Dendritic cell treated with granulocyte-macrophage colony-stimulating factor and Interleukin-4, amounts not matched to agents 40 ng/mL and 50 ng/mL, for 4 days (primary cell): ENCODE measurements at regions not wholly inside any gene's neighbourhood (a gene's known extent, or its start where the extent isn't known, plus 50 kb on each side); places are given as distances from the start of the nearest gene placed in this dataset.

Experiments used
- H3K27ac Mint-ChIP-seq: one replicate; pipeline ENCODE4 v1.8.0; 2022; ENCODE audit warnings: mild to moderate bottlenecking, mixed read lengths
- H3K27me3 Mint-ChIP-seq: one replicate; pipeline ENCODE4 v1.8.0; 2022; ENCODE audit warnings: mild to moderate bottlenecking, mixed read lengths
- H3K36me3 Mint-ChIP-seq: one replicate; pipeline ENCODE4 v1.8.0; 2022; ENCODE audit warnings: low read depth, mixed read lengths
- H3K4me1 Mint-ChIP-seq: one replicate; pipeline ENCODE4 v1.8.0; 2022; ENCODE audit warnings: low read depth, mixed read lengths
- H3K4me3 Mint-ChIP-seq: one replicate; pipeline ENCODE4 v1.8.0; 2022; ENCODE audit warnings: mild to moderate bottlenecking, moderate library complexity, mixed read lengths
- H3K9me3 Mint-ChIP-seq: one replicate; pipeline ENCODE4 v1.8.0; 2022; ENCODE audit warnings: mixed read lengths
- intact Hi-C: fragments of 100-400 bp; cut with micrococcal nuclease; formaldehyde crosslinking; loops from one replicate; pipeline ENCODE4 v1.15.0; 2022

DNA sequence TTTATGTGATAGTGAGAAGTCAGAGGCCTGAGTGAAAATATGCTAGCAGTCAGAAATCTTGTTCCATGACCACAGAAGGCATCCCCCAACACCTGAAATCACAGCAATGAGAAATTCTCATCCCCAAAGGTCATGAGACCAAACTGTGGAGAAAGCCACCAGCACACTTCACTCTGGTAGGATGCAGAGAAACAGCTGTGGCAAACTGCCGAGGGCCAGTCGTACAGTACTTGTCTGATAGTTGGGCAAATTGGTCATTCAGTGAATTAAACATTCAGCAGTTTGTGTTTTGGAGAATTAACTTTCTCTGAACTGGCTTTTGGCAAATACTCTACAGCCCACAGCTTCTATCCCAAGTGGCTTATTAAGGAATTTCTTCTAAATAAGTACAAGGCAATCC lies 117.2 kb downstream of the TSN start:
- H3K27ac Mint-ChIP-seq: no peak overlapping the region
- no peaks in the 10 kb centered on the region for H3K27me3 Mint-ChIP-seq
- intact Hi-C loops: no loop called here
- H3K9me3 Mint-ChIP-seq: no peaks in the 10 kb centered on the region
- H3K4me3 Mint-ChIP-seq: no peak overlapping the region
- no peaks in the 10 kb centered on the region for H3K4me1 Mint-ChIP-seq
- H3K36me3 Mint-ChIP-seq: no peaks in the 10 kb centered on the region

DNA sequence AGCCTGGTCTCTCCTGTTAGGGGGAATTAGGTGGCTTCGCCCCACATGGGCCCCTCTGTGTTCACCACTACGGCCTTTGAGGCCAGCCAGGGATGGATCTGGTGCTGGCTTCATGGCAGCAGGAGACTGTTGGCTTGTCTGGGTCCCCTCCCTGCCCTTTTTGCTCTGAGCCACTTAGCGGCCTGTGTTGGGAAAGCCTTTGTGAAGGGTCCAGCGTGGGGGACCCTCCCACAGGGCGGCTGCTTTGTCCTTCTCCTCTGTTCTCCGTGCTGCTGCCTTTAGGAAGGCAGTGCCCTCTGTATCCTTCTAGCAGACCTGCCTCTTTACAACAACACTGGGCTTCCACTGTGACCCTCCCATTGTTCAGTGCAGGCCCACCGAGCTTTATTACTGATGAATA lies 118.4 kb downstream of the TSN start:
- H3K4me1 Mint-ChIP-seq: no peaks in the 10 kb centered on the region

DNA sequence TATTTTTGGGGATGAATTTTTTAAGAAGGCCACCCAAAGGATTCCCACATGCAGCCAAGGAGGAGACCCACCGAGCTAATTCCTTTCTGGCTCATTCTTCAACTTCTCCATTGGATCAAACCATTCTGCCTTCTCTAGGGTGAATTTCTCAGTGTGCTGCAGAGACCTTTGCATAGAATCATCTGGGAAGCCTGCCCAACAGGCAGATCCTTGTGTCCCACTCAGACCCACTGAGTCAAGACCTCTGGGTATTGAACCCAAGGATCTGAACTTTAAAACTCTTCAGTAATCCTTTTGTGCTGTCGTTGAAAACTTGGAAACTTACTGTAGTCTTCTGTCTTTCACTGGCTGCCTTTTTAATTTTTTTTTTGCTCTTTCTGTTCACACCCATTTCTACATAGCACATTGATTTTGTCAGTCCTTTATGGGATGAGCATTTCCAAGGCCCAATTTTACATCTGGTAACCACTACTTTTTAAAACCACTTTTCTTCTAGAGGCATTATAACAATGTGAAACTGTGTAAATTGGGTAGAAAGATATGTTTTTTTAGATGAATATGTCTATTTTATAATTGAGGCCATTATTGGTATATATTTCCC lies 120.2 kb downstream of the TSN start:
- no peaks in the 10 kb centered on the region for H3K9me3 Mint-ChIP-seq
- H3K27me3 Mint-ChIP-seq: peaks cover 1% of the 10 kb centered on the region
- intact Hi-C loops: no loop called here
- H3K27ac Mint-ChIP-seq: no peak overlapping the region
- H3K36me3 Mint-ChIP-seq: no peaks in the 10 kb centered on the region
- no peaks in the 10 kb centered on the region for H3K4me1 Mint-ChIP-seq
- H3K4me3 Mint-ChIP-seq: no peak overlapping the region

More for the DNA sequence above, 118.4 kb downstream of the TSN start:
- no peak overlapping the region for H3K27ac Mint-ChIP-seq
- H3K9me3 Mint-ChIP-seq: no peaks in the 10 kb centered on the region
- intact Hi-C loops: no loop called here
- H3K36me3 Mint-ChIP-seq: no peaks in the 10 kb centered on the region
- peaks cover 1% of the 10 kb centered on the region for H3K27me3 Mint-ChIP-seq
- no peak overlapping the region for H3K4me3 Mint-ChIP-seq

DNA sequence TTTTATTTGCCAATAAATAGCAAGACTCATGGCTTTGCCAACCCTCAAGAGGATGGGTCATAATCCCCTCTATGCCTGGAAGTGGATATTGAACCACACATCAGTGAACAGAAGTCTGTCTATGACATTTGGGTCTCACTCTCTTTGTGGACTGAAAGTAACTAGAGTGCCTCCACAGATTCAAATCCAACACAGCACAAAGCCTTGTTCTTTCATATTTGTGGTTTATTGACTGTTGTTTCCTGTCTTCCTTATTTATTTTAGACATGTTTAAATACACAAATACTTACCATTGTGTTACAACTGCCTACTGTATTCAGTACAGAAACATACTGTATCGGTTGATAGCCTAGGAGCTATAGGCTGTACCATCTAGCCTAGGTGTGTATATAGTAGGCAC lies 121.9 kb downstream of the TSN start:
- intact Hi-C loops: no loop called here
- peaks cover 1% of the 10 kb centered on the region for H3K27me3 Mint-ChIP-seq
- no peak overlapping the region for H3K27ac Mint-ChIP-seq
- no peak overlapping the region for H3K4me3 Mint-ChIP-seq
- H3K9me3 Mint-ChIP-seq: no peaks in the 10 kb centered on the region
- no peaks in the 10 kb centered on the region for H3K36me3 Mint-ChIP-seq
- no peaks in the 10 kb centered on the region for H3K4me1 Mint-ChIP-seq

DNA sequence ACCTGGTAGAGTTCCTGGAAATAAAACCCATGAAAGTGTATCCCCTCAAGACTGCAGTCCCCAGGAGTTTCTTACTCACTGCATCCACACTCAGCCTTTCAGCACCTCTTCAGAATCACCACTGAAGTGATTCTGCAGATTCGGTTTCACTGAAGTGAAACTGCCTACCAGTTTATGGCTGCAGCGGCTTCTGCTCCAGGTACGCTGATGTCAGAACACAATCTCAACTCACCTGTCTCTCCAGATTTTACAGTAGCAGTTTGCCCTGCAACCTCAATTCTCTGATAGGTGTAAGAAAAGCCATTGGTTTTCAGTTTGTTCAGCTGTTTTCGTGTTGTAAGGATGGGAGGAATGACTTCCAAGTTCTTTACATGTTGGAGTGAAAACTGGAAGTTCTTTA lies 124.8 kb downstream of the TSN start:
- no peaks in the 10 kb centered on the region for H3K36me3 Mint-ChIP-seq
- peaks cover 3% of the 10 kb centered on the region for H3K27me3 Mint-ChIP-seq
- H3K4me1 Mint-ChIP-seq: no peaks in the 10 kb centered on the region
- H3K27ac Mint-ChIP-seq: no peak overlapping the region
- intact Hi-C loops: no loop called here
- H3K4me3 Mint-ChIP-seq: no peak overlapping the region
- no peaks in the 10 kb centered on the region for H3K9me3 Mint-ChIP-seq

DNA sequence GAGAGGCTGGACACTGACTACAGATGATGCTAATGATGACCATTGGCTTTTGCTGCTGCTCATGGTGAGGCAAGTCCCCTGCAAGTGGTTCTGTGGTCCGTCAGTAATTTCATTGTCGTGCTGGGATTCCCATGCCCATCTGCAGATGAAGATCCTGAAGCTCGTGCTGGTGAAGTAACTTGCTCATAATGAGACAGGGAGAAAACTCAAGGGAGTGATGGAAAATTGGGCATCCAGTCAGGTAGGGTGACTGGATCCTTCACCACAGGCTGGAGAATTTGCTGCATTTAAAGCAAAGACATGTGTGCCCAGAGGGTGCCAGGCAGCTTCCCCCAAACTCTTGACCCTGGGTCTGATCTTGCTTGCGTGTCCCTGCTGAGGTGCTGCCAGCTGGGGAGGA lies 125.6 kb downstream of the TSN start:
- no peaks in the 10 kb centered on the region for H3K9me3 Mint-ChIP-seq
- H3K4me3 Mint-ChIP-seq: no peak overlapping the region
- no peak overlapping the region for H3K27ac Mint-ChIP-seq
- intact Hi-C loops: no loop called here
- no peaks in the 10 kb centered on the region for H3K36me3 Mint-ChIP-seq
- peaks cover 3% of the 10 kb centered on the region for H3K27me3 Mint-ChIP-seq
- H3K4me1 Mint-ChIP-seq: no peaks in the 10 kb centered on the region

DNA sequence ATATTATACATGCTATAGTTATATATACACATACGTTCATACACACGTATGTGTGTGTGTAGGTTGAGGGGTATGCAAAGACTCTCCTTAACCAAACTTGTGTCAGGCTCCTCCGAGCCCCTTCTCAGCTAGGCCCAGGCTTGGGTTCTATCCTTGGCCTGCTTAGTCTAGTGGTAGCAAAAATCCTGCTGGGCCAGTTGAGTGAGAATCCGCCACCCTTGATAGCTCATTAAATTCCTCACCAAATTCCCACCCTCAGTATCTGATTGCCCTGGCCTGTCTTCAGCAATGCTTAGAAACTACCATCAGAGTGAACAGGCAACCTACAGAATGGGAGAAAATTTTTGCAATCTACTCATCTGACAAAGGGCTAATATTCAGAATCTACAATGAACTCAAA lies 126.5 kb downstream of the TSN start:
- H3K27ac Mint-ChIP-seq: no peak overlapping the region
- intact Hi-C loops: no loop called here

DNA sequence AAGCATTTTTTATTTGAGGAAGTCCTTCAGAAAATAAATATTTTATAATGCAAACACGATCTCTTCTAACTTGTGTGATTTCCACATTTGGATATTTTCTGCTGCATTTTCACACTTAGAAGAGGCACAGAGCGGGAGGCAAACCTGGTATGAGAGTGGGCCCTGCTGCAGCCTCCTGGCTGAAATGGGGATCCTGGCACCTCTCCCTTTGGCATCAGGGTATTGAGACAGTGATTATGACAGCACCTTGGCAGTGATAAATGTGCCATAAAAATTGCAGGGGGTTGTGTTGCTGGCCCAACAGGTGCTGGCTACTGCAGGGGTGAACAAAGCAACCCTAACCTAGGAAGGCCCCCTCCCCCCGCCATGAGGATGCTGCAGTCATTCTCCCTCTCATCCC lies 128.6 kb downstream of the TSN start:
- H3K4me3 Mint-ChIP-seq: no peak overlapping the region
- no peak overlapping the region for H3K27ac Mint-ChIP-seq
- no peaks in the 10 kb centered on the region for H3K36me3 Mint-ChIP-seq
- H3K4me1 Mint-ChIP-seq: no peaks in the 10 kb centered on the region
- intact Hi-C loops: no loop called here
- H3K9me3 Mint-ChIP-seq: no peaks in the 10 kb centered on the region
- H3K27me3 Mint-ChIP-seq: peaks cover 1% of the 10 kb centered on the region

More for the DNA sequence above, 126.5 kb downstream of the TSN start:
- Mint-ChIP-seq H3K9me3 (no peaks in the 10 kb centered on the region), H3K4me3 (no peak overlapping the region), H3K36me3 (no peaks in the 10 kb centered on the region), H3K27me3 (peaks cover 3% of the 10 kb centered on the region), H3K4me1 (no peaks in the 10 kb centered on the region)

DNA sequence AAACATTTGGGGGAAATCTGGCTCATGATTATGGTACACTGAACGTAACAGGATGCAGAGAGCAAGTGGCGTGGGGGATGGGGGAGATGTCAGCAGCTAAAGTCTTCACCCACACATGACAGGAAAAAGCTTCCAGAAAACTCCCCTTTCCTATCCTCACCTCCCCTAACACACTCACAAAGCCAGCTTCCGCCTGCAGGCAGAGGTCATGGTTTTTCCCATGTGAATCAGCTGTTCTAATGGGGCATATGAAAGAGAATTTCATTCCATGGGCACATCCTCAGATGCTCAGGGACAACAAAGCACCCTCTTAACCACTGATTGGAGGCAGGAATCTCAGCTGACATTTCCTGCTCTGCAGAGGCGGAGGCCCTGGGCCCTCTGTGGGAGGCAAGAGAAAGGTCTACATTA lies 129.1 kb downstream of the TSN start:
- intact Hi-C loops: no loop called here
- H3K36me3 Mint-ChIP-seq: no peaks in the 10 kb centered on the region
- no peak overlapping the region for H3K4me3 Mint-ChIP-seq

DNA sequence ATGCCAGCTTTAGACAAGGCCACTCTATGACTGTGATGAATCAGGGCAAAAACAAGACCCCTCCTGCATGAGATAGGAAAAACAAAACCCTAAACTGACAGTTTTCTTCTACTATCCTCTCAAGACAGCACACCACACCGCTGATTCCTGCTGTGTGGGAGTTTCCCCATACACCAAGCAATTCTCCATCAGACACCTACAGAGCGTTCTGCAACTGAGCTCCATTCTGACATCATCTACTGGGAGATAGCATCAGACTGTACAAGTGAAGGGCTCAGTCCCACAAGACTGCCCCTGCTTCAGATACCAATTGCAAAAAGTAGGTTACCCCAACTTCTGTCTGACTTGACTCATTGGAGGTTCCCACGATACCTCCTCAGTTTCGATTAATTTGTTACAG lies 130.6 kb downstream of the TSN start:
- Mint-ChIP-seq H3K4me3 (no peak overlapping the region), H3K9me3 (no peaks in the 10 kb centered on the region), H3K27ac (no peak overlapping the region), H3K4me1 (no peaks in the 10 kb centered on the region), H3K36me3 (no peaks in the 10 kb centered on the region), H3K27me3 (peaks cover 1% of the 10 kb centered on the region)
- intact Hi-C loops: no loop called here

More for the DNA sequence above, 129.1 kb downstream of the TSN start:
- Mint-ChIP-seq H3K4me1 (no peaks in the 10 kb centered on the region), H3K27me3 (peaks cover 1% of the 10 kb centered on the region), H3K27ac (no peak overlapping the region), H3K9me3 (no peaks in the 10 kb centered on the region)

DNA sequence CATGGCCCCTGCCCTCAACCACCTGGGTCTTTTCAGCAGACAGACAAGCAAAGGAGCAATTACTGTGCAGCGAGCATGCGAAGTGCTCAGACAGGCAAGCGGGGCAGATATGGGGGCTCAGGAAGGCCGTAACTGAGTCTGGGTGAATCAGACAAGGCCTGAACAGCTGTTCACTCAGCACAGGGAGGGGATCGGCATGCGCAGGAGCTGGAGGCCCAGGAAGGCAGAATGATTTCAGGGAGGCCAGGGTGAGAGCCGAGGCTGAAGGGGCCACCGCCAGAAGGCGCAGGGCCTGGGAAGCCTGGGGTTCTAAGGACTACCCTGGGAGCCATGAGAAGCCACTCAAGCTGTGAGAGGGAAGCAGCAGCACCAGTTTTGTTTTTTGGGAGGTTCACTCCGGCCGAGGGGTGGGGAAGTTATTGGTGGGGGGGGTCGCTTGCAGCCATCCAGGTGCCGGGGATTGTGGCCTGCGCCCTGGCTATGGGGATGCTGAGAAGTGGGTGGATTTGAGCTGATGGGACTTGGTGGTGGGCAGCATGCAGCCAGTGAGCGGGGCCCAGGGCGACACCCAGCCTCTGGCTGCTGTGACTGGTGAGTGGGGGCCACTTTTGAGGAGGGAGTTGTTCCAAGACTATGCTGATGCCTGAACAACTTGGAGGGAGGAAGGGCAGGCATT lies 132.2 kb downstream of the TSN start:
- no peak overlapping the region for H3K27ac Mint-ChIP-seq
- H3K36me3 Mint-ChIP-seq: no peaks in the 10 kb centered on the region
- no peaks in the 10 kb centered on the region for H3K4me1 Mint-ChIP-seq
- intact Hi-C loops: no loop called here
- no peaks in the 10 kb centered on the region for H3K9me3 Mint-ChIP-seq
- H3K4me3 Mint-ChIP-seq: no peak overlapping the region
- H3K27me3 Mint-ChIP-seq: peaks cover 1% of the 10 kb centered on the region

DNA sequence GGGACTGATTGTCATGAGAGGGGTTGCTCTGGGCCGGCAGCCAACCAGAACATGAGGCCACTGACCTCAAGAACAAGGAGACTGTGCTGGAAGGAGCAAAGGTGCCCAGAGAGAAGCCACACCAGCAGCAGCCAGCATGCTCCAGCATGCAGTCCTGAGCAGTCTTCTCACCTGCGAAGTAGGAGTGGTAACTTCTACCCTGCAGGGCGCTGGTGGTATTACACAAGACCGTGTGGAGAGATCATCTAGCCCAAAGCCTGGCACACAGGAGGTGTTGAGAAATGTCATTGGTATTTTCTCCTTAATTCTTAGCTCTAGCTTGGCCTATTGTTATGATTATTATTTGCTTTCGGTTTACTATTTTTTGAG lies 132.7 kb downstream of the TSN start:
- H3K4me3 Mint-ChIP-seq: no peak overlapping the region
- H3K36me3 Mint-ChIP-seq: no peaks in the 10 kb centered on the region
- intact Hi-C loops: no loop called here
- H3K4me1 Mint-ChIP-seq: no peaks in the 10 kb centered on the region
- H3K27me3 Mint-ChIP-seq: peaks cover 1% of the 10 kb centered on the region
- no peaks in the 10 kb centered on the region for H3K9me3 Mint-ChIP-seq
- H3K27ac Mint-ChIP-seq: no peak overlapping the region

DNA sequence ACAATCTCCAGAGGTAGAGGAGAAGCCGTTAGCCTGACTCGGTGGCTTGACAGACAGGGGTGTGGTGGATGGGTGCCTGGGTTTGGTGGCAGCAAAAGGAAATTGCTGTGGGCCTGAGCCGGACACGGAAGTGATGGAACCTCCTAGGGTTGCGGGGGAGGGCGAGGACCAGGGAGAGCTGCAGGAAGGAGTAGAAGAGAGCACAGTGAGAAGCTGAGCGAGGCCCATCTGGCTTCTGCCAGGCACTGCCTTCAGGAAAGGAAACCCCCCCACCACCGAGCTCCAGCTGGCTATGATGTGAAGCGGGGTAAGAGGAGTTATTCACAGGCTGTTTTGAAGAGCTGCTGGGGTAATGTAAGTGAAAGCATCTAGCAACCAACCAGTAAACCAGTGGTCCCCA lies 134.6 kb downstream of the TSN start:
- H3K27me3 Mint-ChIP-seq: peaks cover under 1% of the 10 kb centered on the region
- H3K9me3 Mint-ChIP-seq: no peaks in the 10 kb centered on the region
- no peak overlapping the region for H3K27ac Mint-ChIP-seq
- intact Hi-C loops: no loop called here
- H3K4me3 Mint-ChIP-seq: no peak overlapping the region
- H3K36me3 Mint-ChIP-seq: no peaks in the 10 kb centered on the region
- no peaks in the 10 kb centered on the region for H3K4me1 Mint-ChIP-seq

DNA sequence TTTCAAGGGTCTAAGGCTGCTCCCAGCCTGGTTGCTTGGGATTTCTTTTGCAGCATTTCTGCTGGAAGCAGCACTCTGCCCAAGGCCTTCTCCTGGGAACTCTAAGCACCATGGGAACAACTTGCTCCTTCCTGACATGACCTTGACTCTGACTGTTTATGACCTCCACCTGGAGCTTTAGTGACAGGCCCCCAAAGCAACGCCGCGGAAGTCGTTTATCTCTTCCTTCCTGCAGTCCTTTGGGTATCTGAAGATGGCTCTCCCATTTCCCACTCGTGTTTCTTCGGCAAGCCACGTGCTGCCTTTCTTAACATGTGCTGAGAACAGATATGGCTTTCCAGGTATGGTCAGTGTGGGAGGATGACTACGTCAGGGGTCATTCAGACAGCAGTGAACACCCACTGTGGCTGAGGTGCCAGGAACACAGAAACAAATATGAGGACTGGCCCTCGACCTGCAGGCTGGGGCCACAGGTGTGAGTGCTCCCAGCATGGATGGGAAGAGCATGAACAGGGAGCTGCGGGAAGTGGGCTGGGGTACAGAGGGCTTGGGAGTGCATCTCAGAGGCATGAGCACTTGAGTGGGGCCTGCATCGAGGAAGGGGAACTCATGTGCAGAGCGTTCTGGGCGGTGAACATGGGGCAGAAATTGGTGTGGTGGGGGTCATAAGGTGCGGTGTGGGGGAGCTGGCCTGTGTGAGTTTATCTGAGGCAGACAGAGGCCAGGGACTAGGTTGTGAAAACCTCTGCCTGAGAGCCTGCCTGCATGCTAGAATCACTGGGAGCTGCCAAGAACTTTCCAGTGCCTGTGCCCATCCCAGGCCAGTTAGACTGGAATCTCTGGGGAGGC lies 140.5 kb downstream of the TSN start:
- Mint-ChIP-seq H3K36me3 (no peaks in the 10 kb centered on the region), H3K27me3 (no peaks in the 10 kb centered on the region), H3K4me3 (no peak overlapping the region), H3K27ac (no peak overlapping the region), H3K9me3 (no peaks in the 10 kb centered on the region), H3K4me1 (no peaks in the 10 kb centered on the region)
- intact Hi-C loops: no loop called here
